SK-N-SH (cell line): ENCODE measurements at regions not wholly inside any gene's neighbourhood (a gene's known extent, or its start where the extent isn't known, plus 50 kb on each side); places are given as distances from the start of the nearest gene placed in this dataset.

ENCODE experiments used
- CTCF ChIA-PET: fragments of 300-600, 350-600 bp; formaldehyde crosslinking; extraction: SDS; loops from one replicate; lab custom pipeline; 2021; lab: Yijun Ruan, JAX
- POLR2A ChIA-PET: fragments of 350-600 bp; sonication (Branson Sonifier 250); formaldehyde crosslinking; extraction: SDS; loops from one replicate; lab custom pipeline; 2020; ENCODE audit warnings: antibody characterized with exemption, inconsistent platforms; lab: Yijun Ruan, JAX
- DNase-seq: peaks from one replicate; pipeline ENCODE4 v3.0.0; 2012
- H2AFZ ChIP-seq: fragments of 200-600 bp; sonication (generic); 2 replicates; pipeline ENCODE4 v1.8.1; 2016; ENCODE audit warnings: antibody characterized with exemption, mild to moderate bottlenecking, low read depth
- H3F3A ChIP-seq: fragments of 200-600 bp; sonication (generic); replicated peaks from 2 replicates; pipeline ENCODE3; 2016; ENCODE audit warnings: antibody characterized with exemption, mild to moderate bottlenecking; ENCODE audit not compliant: insufficient read depth
- H3K27ac ChIP-seq, 2 experiments: fragments of 200-500 bp in 1 of 2; fragments of 200-600 bp in 1 of 2; sonication (Bioruptor generic) in 1 of 2; sonication (generic), shearing (Covaris generic) in 1 of 2; 2 replicates each; pipeline versions ENCODE4 v1.5.1 to v1.6.1; 2014 to 2016; ENCODE audit warnings: low read depth in 2 of 2, inconsistent platforms in 1 of 2, low read length in 1 of 2, mild to moderate bottlenecking in 1 of 2, mixed read lengths in 1 of 2
- H3K27me3 ChIP-seq: fragments of 200-600 bp; sonication (generic), shearing (Covaris generic); 2 replicates; pipeline ENCODE4 v1.6.1; 2016; ENCODE audit warnings: mixed run types; ENCODE audit not compliant: insufficient read depth
- H3K36me3 ChIP-seq, 2 experiments: fragments of 200-500 bp in 1 of 2; fragments of 200-600 bp in 1 of 2; sonication (Bioruptor generic) in 1 of 2; sonication (generic) in 1 of 2; replicated peaks in 1 of 2; 2 replicates each; pipeline versions ENCODE3 to v1.5.1; 2014 to 2016; ENCODE audit warnings: low read length in 1 of 2, mild to moderate bottlenecking in 1 of 2; ENCODE audit not compliant: insufficient read depth in 2 of 2, control insufficient read depth in 1 of 2
- H3K4me1 ChIP-seq, 2 experiments: fragments of 200-500 bp in 1 of 2; fragments of 200-600 bp in 1 of 2; sonication (Bioruptor generic) in 1 of 2; sonication (generic), shearing (Covaris generic) in 1 of 2; 2 replicates each; pipeline versions ENCODE4 v1.5.1 to v1.6.1; 2014 to 2016; ENCODE audit warnings: low read depth in 1 of 2, low read length in 1 of 2, mixed run types in 1 of 2; ENCODE audit not compliant: insufficient read depth in 2 of 2, control insufficient read depth in 1 of 2
- H3K4me2 ChIP-seq: fragments of 200-600 bp; sonication (generic), shearing (Covaris generic); 2 replicates; pipeline ENCODE4 v1.6.1; 2017; ENCODE audit warnings: mixed run types
- H3K4me3 ChIP-seq, 2 experiments: fragments of 200-500 bp in 1 of 2; fragments of 200-600 bp in 1 of 2; sonication (Bioruptor generic) in 1 of 2; sonication (generic), shearing (Covaris generic) in 1 of 2; 2 replicates each; pipeline versions ENCODE4 v1.5.1 to v1.8.1; 2014 to 2016; ENCODE audit warnings: low read depth in 2 of 2, inconsistent platforms in 1 of 2, low read length in 1 of 2, mild to moderate bottlenecking in 1 of 2, mixed read lengths in 1 of 2, moderate library complexity in 1 of 2
- H3K79me2 ChIP-seq: fragments of 200-600 bp; sonication (generic); 2 replicates; pipeline ENCODE4 v1.8.1; 2017; ENCODE audit warnings: mild to moderate bottlenecking; ENCODE audit not compliant: insufficient read depth
- H3K9ac ChIP-seq: fragments of 200-600 bp; sonication (generic); 2 replicates; pipeline ENCODE4 v1.6.1; 2017; ENCODE audit warnings: mixed run types
- H3K9me2 ChIP-seq: fragments of 200-600 bp; sonication (generic); 2 replicates; pipeline ENCODE4 v1.6.1; 2017; ENCODE audit warnings: mixed run types
- H3K9me3 ChIP-seq: fragments of 200-600 bp; sonication (generic); 2 replicates; pipeline ENCODE4 v1.6.1; 2017; ENCODE audit warnings: mixed run types, mild to moderate bottlenecking, moderate library complexity
- H4K20me1 ChIP-seq: fragments of 200-600 bp; sonication (generic); 2 replicates; pipeline ENCODE4 v1.6.1; 2017; ENCODE audit warnings: mild to moderate bottlenecking, mixed run types; ENCODE audit not compliant: insufficient read depth
- CTCF ChIP-seq: fragments of 200-600 bp; sonication (generic); IDR thresholded peaks from 2 replicates; pipeline ENCODE4 v1.6.1; 2017; ENCODE audit warnings: antibody characterized with exemption, mild to moderate bottlenecking, moderate library complexity
- ELF1 ChIP-seq: IDR thresholded peaks from 2 replicates; pipeline ENCODE4 v1.4.0; 2012
- FOXM1 ChIP-seq: IDR thresholded peaks from 2 replicates; pipeline ENCODE4 v1.4.0; 2012; ENCODE audit warnings: low read depth, mild to moderate bottlenecking
- NFIC ChIP-seq: IDR thresholded peaks from 2 replicates; pipeline ENCODE4 v1.4.0; 2012; ENCODE audit warnings: borderline replicate concordance
- PBX3 ChIP-seq: IDR thresholded peaks from 2 replicates; pipeline ENCODE4; 2012
- RAD21 ChIP-seq: IDR thresholded peaks from 2 replicates; pipeline ENCODE4 v1.6.1; 2012; ENCODE audit warnings: mild to moderate bottlenecking, low read length
- REST ChIP-seq: IDR thresholded peaks from 2 replicates; pipeline ENCODE4 v1.6.1; 2012; ENCODE audit warnings: mild to moderate bottlenecking, low read depth, low read length, moderate library complexity
- TCF12 ChIP-seq: IDR thresholded peaks from 2 replicates; pipeline ENCODE4 v1.4.0; 2012
- USF1 ChIP-seq: IDR thresholded peaks from 2 replicates; pipeline ENCODE4 v1.4.0; 2012; ENCODE audit warnings: low read depth, borderline replicate concordance
- USF2 ChIP-seq: fragments of 150-350 bp; IDR thresholded peaks from 2 replicates; pipeline ENCODE4 v1.6.1; 2017; ENCODE audit warnings: antibody characterized with exemption, low read length, low read depth, borderline replicate concordance
- WGBS: methylation state at CpG from one replicate; pipeline ENCODE4 v1.1.6; 2017; ENCODE audit warnings: low lambda C conversion rate; 5-methylcytosine and 5-hydroxymethylcytosine counted together

GRCh38 chr16:56094231-56094630 lies 97.1 kb upstream of the GNAO1 start:
- Histone ChIP-seq H3F3A (no peaks in the 10 kb centered on the region), H3K27me3 (no peaks in the 10 kb centered on the region), H3K27ac (no peak overlapping the region), H3K4me3 (no peak overlapping the region), H3K9me2 (no peaks in the 10 kb centered on the region), H3K9ac (no peak overlapping the region), H3K9me3 (no peaks in the 10 kb centered on the region), H4K20me1 (no peaks in the 10 kb centered on the region), H3K79me2 (no peaks in the 10 kb centered on the region), H3K4me1 (no peaks in the 10 kb centered on the region), H2AFZ (no peak overlapping the region), H3K4me2 (no peak overlapping the region), H3K36me3 (no peaks in the 10 kb centered on the region)
- no peak for TF ChIP-seq NFIC
- no peak for TF ChIP-seq CTCF
- ChIA-PET CTCF (interaction anchor here (1.6 kb wide), 1 partner anchor 224 kb away, joined by 5 read pairs; no protein-coding TSS in a partner anchor), POLR2A (no interaction called here)
- 29% methylated on average over 1 of the region's 1 CpG for WGBS
- DNase-seq = no peak

GRCh38 chr16:56093055-56093454 lies 98.2 kb upstream of the GNAO1 start:
- Histone ChIP-seq H3K4me1 (no peaks in the 10 kb centered on the region), H2AFZ (no peak overlapping the region), H3K9ac (no peak overlapping the region), H3K4me3 (no peak overlapping the region), H3K9me2 (no peaks in the 10 kb centered on the region), H3K9me3 (no peaks in the 10 kb centered on the region), H3K79me2 (no peaks in the 10 kb centered on the region), H3K4me2 (no peak overlapping the region), H4K20me1 (no peaks in the 10 kb centered on the region), H3K27ac (no peak overlapping the region), H3F3A (no peaks in the 10 kb centered on the region), H3K27me3 (no peaks in the 10 kb centered on the region), H3K36me3 (no peaks in the 10 kb centered on the region)
- CTCF ChIA-PET = interaction anchor here (2.4 kb wide), 1 partner anchor 8 kb away, joined by 6 read pairs; no protein-coding TSS in a partner anchor
- POLR2A ChIA-PET = interaction anchor here (1.9 kb wide), 1 partner anchor 9 kb away, joined by 4 read pairs; no protein-coding TSS in a partner anchor
- no peak for DNase-seq
- no peak for TF ChIP-seq FOXM1
- TF ChIP-seq RAD21 = no peak
- TF ChIP-seq USF1 = no peak
- no peak for TF ChIP-seq NFIC
- no peak for TF ChIP-seq USF2
- no peak for TF ChIP-seq TCF12
- no peak for TF ChIP-seq ELF1
- TF ChIP-seq PBX3 = no peak
- TF ChIP-seq REST = no peak
- no peak for TF ChIP-seq CTCF
- WGBS = 12% methylated on average over 2 of the region's 2 CpGs
